Stimulated activated CD4-positive, alpha-beta T cell treated with anti-CD3 and anti-CD28 coated beads, Interleukin-15, amount 100 ng/mL, for 1 hour (primary cell): ENCODE measurements at regions not wholly inside any gene's neighbourhood (a gene's known extent, or its start where the extent isn't known, plus 50 kb on each side); places are given as distances from the start of the nearest gene placed in this dataset.

Experiments used
- DNase-seq, 2 donors: peaks; one replicate each; pipeline ENCODE4 v3.0.0-alpha.2; 2020; ENCODE audit warnings: low read depth in 1 of 2, low spot score in 1 of 2

DNA sequence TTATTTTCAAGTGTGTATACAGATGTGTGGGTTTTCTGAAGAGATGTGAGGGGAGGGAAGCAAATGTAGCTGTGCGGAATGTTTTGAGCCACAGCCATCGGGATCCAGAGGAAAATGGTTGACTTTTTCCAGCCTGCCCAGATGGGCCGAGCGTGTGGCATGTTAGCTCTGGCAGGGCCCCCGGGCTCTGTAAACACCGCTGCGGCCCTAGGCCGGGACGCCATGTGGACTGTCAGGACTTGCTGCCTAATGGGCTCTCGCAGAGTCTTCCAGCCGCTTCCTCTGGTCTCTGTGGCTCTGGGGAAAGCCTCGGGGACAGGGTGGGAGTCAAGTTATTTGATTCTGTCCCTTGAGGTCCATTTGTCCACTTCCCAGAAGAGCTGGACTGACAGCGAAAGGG is 109.6 kb upstream of the PTCH1 start:
- DNase-seq, result no peak

GRCh38 chr9:95623640-95624039 is 106.9 kb upstream of the PTCH1 start:
- DNase-seq, result no peak

GRCh38 chr9:95620722-95621121 is 104.0 kb upstream of the PTCH1 start:
- DNase-seq, result no peak

- DNase-seq, result no peak
These were observed 103.5 kb upstream of the PTCH1 start for GRCh38 chr9:95620314-95620713.

DNA sequence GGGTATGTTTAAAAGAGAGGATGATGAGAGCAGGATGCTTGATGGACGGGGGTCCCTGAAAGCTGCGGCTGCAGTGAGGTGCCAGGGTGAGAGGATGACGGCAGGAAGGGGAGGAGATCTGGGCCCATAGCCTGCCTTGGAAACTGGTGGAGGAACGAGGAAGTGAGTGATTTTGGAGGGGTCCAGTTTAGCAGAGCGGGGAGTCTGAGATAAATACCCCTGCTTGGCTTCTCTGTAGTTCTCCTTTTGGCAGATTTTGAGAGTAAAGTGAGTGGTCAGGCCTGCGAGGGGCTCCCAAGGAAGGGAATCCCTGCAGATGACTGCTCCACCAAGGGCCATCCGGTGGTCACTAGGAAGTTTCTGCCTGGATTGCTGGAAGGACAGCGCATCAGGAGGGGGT is 98.5 kb upstream of the PTCH1 start:
- DNase-seq, result no peak

- no peak for DNase-seq
These were observed 96.9 kb upstream of the PTCH1 start for GRCh38 chr9:95613670-95614069.

- no peak for DNase-seq
These were observed 94.6 kb upstream of the PTCH1 start for GRCh38 chr9:95611354-95611753.

- DNase-seq, result no peak
These were observed 93.4 kb upstream of the PTCH1 start for GRCh38 chr9:95610006-95610785.

- DNase-seq, result no peak
These were observed 92.7 kb upstream of the PTCH1 start for GRCh38 chr9:95609426-95609825.

DNA sequence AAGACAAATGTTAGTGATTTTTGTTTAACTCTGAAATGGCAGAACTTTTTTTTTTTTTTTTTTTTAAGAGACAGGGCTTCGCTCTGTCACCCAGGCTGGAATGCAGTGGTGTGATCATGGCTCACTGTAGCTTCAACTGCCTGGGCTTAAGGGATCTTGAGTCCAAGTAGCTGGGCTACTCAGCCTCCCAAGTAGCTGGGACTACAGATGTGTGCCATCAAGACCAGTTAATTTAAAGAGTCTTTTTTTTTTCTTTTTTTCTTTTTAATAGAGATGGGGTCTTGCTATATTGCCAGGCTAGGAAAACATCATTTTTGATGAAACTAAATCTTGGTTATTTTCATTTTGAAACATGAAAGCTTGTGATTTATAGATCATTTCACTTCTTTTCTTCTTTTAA is 91.6 kb upstream of the PTCH1 start:
- DNase-seq, result no peak

- DNase-seq, result no peak
These were observed 90.7 kb upstream of the PTCH1 start for GRCh38 chr9:95607507-95607906.

GRCh38 chr9:95606489-95607350 is 89.9 kb upstream of the PTCH1 start:
- no peak for DNase-seq

GRCh38 chr9:95605816-95606488 is 89.2 kb upstream of the PTCH1 start:
- DNase-seq, result no peak

DNA sequence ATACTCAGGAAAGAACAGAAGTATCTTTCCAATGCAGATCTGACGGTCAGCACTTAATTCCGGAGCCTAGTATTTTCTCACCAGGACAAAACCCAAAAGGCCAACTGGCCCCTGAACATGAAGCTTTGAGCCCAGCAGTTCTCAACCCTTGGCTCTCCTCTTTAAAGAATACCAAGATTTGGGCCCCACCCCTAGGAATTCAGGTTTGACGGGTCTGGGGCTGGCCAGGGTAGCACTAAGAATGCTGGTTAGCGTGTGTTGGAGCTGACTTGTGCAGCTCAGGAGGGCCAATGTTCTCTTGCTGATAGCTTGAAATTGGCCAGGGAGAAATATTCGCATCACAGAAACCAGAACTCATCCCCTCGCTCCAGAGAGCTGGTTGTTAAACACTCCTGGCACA is 88.3 kb upstream of the PTCH1 start:
- DNase-seq, result no peak

DNA sequence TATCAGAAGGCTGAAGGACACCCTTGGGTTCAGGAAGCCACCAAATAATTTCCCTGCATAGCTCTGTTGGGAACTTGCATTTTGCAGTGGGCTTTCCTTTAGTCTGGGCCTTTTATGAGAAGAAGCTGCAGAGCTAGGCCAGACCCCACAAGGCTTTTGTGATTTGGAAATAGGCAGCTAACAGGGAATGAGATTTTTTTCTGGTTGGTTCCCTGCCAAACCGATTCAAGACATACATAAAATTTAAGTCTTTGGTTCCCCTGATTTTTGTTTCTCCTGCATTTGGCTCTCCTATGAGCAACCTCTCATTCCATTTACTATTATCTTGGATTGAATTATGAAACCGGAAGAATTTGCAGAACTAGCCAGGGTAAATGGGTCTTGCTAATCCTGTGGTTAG is 81.5 kb upstream of the PTCH1 start:
- no peak for DNase-seq

GRCh38 chr9:95595721-95596295 is 79.0 kb upstream of the PTCH1 start:
- DNase-seq, result no peak

- DNase-seq, result no peak
These were observed 76.2 kb upstream of the PTCH1 start for GRCh38 chr9:95592931-95593330.

GRCh38 chr9:95588724-95589588 is 72.2 kb upstream of the PTCH1 start:
- no peak for DNase-seq

GRCh38 chr9:95587021-95587964 is 70.5 kb upstream of the PTCH1 start:
- DNase-seq, result no peak
